Suprapubic skin (tissue), 4 donors: ENCODE measurements at regions not wholly inside any gene's neighbourhood (a gene's known extent, or its start where the extent isn't known, plus 50 kb on each side); places are given as distances from the start of the nearest gene placed in this dataset.

Source experiments
- DNase-seq, 2 donors: peaks; one replicate each; pipeline ENCODE4 v3.0.0-alpha.2; 2019; ENCODE audit warnings: low spot score in 2 of 2
- H3K27ac ChIP-seq: fragments of 200-600 bp; sonication (generic); one replicate; pipeline ENCODE4 v1.5.1; 2019
- H3K27me3 ChIP-seq: fragments of 200-600 bp; sonication (generic); one replicate; pipeline ENCODE4 v1.5.1; 2019
- H3K36me3 ChIP-seq: fragments of 200-600 bp; sonication (generic); one replicate; pipeline ENCODE4 v1.5.1; 2019
- H3K4me1 ChIP-seq: fragments of 200-600 bp; sonication (generic); one replicate; pipeline ENCODE4 v1.5.1; 2019
- H3K4me3 ChIP-seq: fragments of 200-600 bp; sonication (generic); one replicate; pipeline ENCODE4 v1.5.1; 2019; ENCODE audit warnings: mild to moderate bottlenecking
- H3K9me3 ChIP-seq: fragments of 200-600 bp; sonication (generic); one replicate; pipeline ENCODE4 v1.5.1; 2019
- CTCF ChIP-seq, 2 donors: fragments of 200-600 bp in 1 of 2; fragments of 450-650 bp in 1 of 2; sonication (generic) in 1 of 2; IDR thresholded peaks; one replicate each; pipeline ENCODE4 v1.5.1; 2016 to 2019; ENCODE audit warnings: antibody characterized with exemption in 2 of 2, mild to moderate bottlenecking in 1 of 2, moderate library complexity in 1 of 2
- EP300 ChIP-seq: sonication (generic); formaldehyde crosslinking; IDR thresholded peaks from one replicate; pipeline ENCODE4 v1.6.1; 2017; ENCODE audit warnings: antibody characterized with exemption
- POLR2A ChIP-seq, 2 donors: fragments of 450-650 bp; IDR thresholded peaks; one replicate each; pipeline ENCODE4 v1.6.1; 2017; ENCODE audit warnings: antibody characterized with exemption in 2 of 2, mild to moderate bottlenecking in 2 of 2, moderate library complexity in 2 of 2
- POLR2AphosphoS5 ChIP-seq, 3 donors: sonication (generic); formaldehyde crosslinking; IDR thresholded peaks; one replicate each; pipeline ENCODE4 v1.6.1; 2017; ENCODE audit warnings: antibody characterized with exemption in 3 of 3
- WGBS: methylation state at CpG from one replicate; pipeline ENCODE4 v1.1.5; 2018; 5-methylcytosine and 5-hydroxymethylcytosine counted together

GRCh38 chr2:207241198-207241597, 75.5 kb upstream of the KLF7 start:
- no peaks in the 10 kb centered on the region for H3K9me3 ChIP-seq
- H3K36me3 ChIP-seq, result no peaks in the 10 kb centered on the region
- WGBS, result 81% methylated on average over 3 of the region's 3 CpGs
- peaks cover 27% of the 10 kb centered on the region for H3K4me1 ChIP-seq
- H3K27me3 ChIP-seq, result no peaks in the 10 kb centered on the region
- DNase-seq, result no peak
- no peak overlapping the region for H3K4me3 ChIP-seq
- no peak overlapping the region for H3K27ac ChIP-seq
- no peak for TF ChIP-seq EP300
- TF ChIP-seq CTCF (IDR thresholded peaks at IDR 0.05), result no peak
- no peak for TF ChIP-seq POLR2A (IDR thresholded peaks at IDR 0.05)
- TF ChIP-seq POLR2AphosphoS5 (IDR thresholded peaks at IDR 0.05), result no peak

GRCh38 chr2:207243601-207244000, 77.9 kb upstream of the KLF7 start:
- Histone ChIP-seq H3K4me3 (no peak overlapping the region), H3K36me3 (no peaks in the 10 kb centered on the region), H3K27me3 (no peaks in the 10 kb centered on the region), H3K9me3 (no peaks in the 10 kb centered on the region), H3K4me1 (peaks cover 22% of the 10 kb centered on the region), H3K27ac (no peak overlapping the region)
- WGBS, result 94% methylated on average over 1 of the region's 1 CpG
- no peak for DNase-seq
- TF ChIP-seq CTCF (IDR thresholded peaks at IDR 0.05), result no peak

- WGBS, result 91% methylated on average over 7 of the region's 7 CpGs
- no peak for DNase-seq
- no peak overlapping the region for H3K4me3 ChIP-seq
- no peaks in the 10 kb centered on the region for H3K9me3 ChIP-seq
- no peaks in the 10 kb centered on the region for H3K27me3 ChIP-seq
- TF ChIP-seq POLR2A (IDR thresholded peaks at IDR 0.05) (no peak), CTCF (IDR thresholded peaks at IDR 0.05) (no peak), EP300 (no peak), POLR2AphosphoS5 (IDR thresholded peaks at IDR 0.05) (no peak)
- peaks cover 16% of the 10 kb centered on the region for H3K4me1 ChIP-seq
- H3K36me3 ChIP-seq, result no peaks in the 10 kb centered on the region
- no peak overlapping the region for H3K27ac ChIP-seq
These were observed 79.5 kb upstream of the KLF7 start for GRCh38 chr2:207244971-207245925.

GRCh38 chr2:207248702-207249377, 83.1 kb upstream of the KLF7 start:
- H3K9me3 ChIP-seq, result no peaks in the 10 kb centered on the region
- H3K27me3 ChIP-seq, result no peaks in the 10 kb centered on the region
- H3K27ac ChIP-seq, result no peak overlapping the region
- H3K4me1 ChIP-seq, result peaks cover 19% of the 10 kb centered on the region
- H3K4me3 ChIP-seq, result no peak overlapping the region
- no peak for DNase-seq
- WGBS, result 90% methylated on average over 4 of the region's 4 CpGs
- no peak for TF ChIP-seq CTCF (IDR thresholded peaks at IDR 0.05)
- no peak for TF ChIP-seq EP300
- TF ChIP-seq POLR2A (IDR thresholded peaks at IDR 0.05), result no peak
- no peak for TF ChIP-seq POLR2AphosphoS5 (IDR thresholded peaks at IDR 0.05)
- H3K36me3 ChIP-seq, result no peaks in the 10 kb centered on the region

GRCh38 chr2:207251022-207251421, 85.3 kb upstream of the KLF7 start:
- no peaks in the 10 kb centered on the region for H3K36me3 ChIP-seq
- WGBS, result 75% methylated on average over 4 of the region's 4 CpGs
- no peak for DNase-seq
- no peak for TF ChIP-seq POLR2A (IDR thresholded peaks at IDR 0.05)
- no peak for TF ChIP-seq CTCF (IDR thresholded peaks at IDR 0.05)
- peaks cover 40% of the 10 kb centered on the region for H3K4me1 ChIP-seq
- no peak overlapping the region for H3K4me3 ChIP-seq
- no peak overlapping the region for H3K27ac ChIP-seq
- H3K9me3 ChIP-seq, result no peaks in the 10 kb centered on the region
- no peaks in the 10 kb centered on the region for H3K27me3 ChIP-seq
